ENCODE measurements at regions not wholly inside any gene's neighbourhood (a gene's known extent, or its start where the extent isn't known, plus 50 kb on each side); places are given as distances from the start of the nearest gene placed in this dataset.

GRCh38 chr15:98174841-98175240 is 214.3 kb downstream of the ARRDC4 start (continued):
- TF ChIP-seq, protein P1, sequence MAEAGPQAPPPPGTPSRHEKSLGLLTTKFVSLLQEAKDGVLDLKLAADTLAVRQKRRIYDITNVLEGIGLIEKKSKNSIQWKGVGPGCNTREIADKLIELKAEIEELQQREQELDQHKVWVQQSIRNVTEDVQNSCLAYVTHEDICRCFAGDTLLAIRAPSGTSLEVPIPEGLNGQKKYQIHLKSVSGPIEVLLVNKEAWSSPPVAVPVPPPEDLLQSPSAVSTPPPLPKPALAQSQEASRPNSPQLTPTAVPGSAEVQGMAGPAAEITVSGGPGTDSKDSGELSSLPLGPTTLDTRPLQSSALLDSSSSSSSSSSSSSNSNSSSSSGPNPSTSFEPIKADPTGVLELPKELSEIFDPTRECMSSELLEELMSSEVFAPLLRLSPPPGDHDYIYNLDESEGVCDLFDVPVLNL (CRISPR knock-in tag; IDR thresholded peaks at IDR 0.05; ENCODE audit: borderline replicate concordance, low read depth): no peak
- TF ChIP-seq OVOL2 (CRISPR knock-in tag; IDR thresholded peaks at IDR 0.05; ENCODE audit: borderline replicate concordance): no peak

- TF ChIP-seq ZNF416 (CRISPR knock-in tag; IDR thresholded peaks at IDR 0.05): no peak
- TF ChIP-seq, protein P2, sequence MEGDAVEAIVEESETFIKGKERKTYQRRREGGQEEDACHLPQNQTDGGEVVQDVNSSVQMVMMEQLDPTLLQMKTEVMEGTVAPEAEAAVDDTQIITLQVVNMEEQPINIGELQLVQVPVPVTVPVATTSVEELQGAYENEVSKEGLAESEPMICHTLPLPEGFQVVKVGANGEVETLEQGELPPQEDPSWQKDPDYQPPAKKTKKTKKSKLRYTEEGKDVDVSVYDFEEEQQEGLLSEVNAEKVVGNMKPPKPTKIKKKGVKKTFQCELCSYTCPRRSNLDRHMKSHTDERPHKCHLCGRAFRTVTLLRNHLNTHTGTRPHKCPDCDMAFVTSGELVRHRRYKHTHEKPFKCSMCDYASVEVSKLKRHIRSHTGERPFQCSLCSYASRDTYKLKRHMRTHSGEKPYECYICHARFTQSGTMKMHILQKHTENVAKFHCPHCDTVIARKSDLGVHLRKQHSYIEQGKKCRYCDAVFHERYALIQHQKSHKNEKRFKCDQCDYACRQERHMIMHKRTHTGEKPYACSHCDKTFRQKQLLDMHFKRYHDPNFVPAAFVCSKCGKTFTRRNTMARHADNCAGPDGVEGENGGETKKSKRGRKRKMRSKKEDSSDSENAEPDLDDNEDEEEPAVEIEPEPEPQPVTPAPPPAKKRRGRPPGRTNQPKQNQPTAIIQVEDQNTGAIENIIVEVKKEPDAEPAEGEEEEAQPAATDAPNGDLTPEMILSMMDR (IDR thresholded peaks at IDR 0.05): peak; percentile 42
- DNase-seq (ENCODE audit: low spot score) (peak; percentile 53), ATAC-seq (peak; percentile 94)
- H3K27me3 Mint-ChIP-seq (ENCODE audit: low read depth): no peaks in the 10 kb centered on the region; the same call in 1 of the 2 replicates
- H3K9me3 Mint-ChIP-seq: no peaks in the 10 kb centered on the region
- ChIA-PET CTCF (interaction anchor here (0.6 to 2.8 kb wide), 62 partner anchors 8 to 932 kb away, joined by 3 to 51 read pairs (median 4); partner anchors contain the start of gene ARRDC4), POLR2A (interaction anchor here (1.1 kb wide), 1 partner anchor 182 kb away, joined by 4 read pairs; no protein-coding TSS in a partner anchor)
- no peaks in the 10 kb centered on the region for H3K36me3 Mint-ChIP-seq
- H3K4me3 Mint-ChIP-seq: no peak overlapping the region
- no peak overlapping the region for H3K27ac Mint-ChIP-seq
- H3K4me1 Mint-ChIP-seq: peaks cover 23% of the 10 kb centered on the region
These were observed 217.6 kb downstream of the ARRDC4 start for GRCh38 chr15:98177966-98178592.

DNA sequence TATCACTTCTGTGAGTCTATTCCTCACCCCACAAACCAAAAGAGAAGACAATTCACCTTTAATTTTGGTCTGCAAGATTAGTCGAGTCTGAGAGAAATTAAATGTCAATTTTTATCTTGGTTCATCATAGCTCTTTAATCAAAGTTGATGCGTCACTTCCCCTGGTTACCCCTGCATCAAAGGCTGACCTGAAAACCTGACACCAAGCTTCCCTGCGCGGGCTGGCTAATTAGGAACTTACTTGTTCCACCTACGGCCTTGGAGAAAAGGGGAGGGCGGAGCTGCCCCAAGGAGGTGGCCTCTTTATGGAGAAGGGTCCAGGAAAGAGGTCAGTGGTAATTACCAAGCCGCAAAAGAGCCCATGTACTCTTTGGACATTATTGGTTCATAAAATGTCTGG is 218.4 kb downstream of the ARRDC4 start:
- DNase-seq (ENCODE audit: low spot score): no peak
- CTCF ChIA-PET: interaction anchor here (0.7 to 2.8 kb wide), 32 partner anchors 9 to 933 kb away, joined by 3 to 51 read pairs (median 6); partner anchors contain the start of gene ARRDC4
- no peaks in the 10 kb centered on the region; the same call in 1 of the 2 replicates for H3K27me3 Mint-ChIP-seq (ENCODE audit: low read depth)
- TF ChIP-seq SP1 (CRISPR knock-in tag; conservative IDR thresholded peaks at IDR 0.05): no peak
- no peak for TF ChIP-seq JAZF1 (CRISPR knock-in tag; IDR thresholded peaks at IDR 0.05)
- no peak for TF ChIP-seq PRDM15 (CRISPR knock-in tag; IDR thresholded peaks at IDR 0.05)
- TF ChIP-seq ZNF671 (CRISPR knock-in tag; IDR thresholded peaks at IDR 0.05): no peak
- TF ChIP-seq, protein P3, sequence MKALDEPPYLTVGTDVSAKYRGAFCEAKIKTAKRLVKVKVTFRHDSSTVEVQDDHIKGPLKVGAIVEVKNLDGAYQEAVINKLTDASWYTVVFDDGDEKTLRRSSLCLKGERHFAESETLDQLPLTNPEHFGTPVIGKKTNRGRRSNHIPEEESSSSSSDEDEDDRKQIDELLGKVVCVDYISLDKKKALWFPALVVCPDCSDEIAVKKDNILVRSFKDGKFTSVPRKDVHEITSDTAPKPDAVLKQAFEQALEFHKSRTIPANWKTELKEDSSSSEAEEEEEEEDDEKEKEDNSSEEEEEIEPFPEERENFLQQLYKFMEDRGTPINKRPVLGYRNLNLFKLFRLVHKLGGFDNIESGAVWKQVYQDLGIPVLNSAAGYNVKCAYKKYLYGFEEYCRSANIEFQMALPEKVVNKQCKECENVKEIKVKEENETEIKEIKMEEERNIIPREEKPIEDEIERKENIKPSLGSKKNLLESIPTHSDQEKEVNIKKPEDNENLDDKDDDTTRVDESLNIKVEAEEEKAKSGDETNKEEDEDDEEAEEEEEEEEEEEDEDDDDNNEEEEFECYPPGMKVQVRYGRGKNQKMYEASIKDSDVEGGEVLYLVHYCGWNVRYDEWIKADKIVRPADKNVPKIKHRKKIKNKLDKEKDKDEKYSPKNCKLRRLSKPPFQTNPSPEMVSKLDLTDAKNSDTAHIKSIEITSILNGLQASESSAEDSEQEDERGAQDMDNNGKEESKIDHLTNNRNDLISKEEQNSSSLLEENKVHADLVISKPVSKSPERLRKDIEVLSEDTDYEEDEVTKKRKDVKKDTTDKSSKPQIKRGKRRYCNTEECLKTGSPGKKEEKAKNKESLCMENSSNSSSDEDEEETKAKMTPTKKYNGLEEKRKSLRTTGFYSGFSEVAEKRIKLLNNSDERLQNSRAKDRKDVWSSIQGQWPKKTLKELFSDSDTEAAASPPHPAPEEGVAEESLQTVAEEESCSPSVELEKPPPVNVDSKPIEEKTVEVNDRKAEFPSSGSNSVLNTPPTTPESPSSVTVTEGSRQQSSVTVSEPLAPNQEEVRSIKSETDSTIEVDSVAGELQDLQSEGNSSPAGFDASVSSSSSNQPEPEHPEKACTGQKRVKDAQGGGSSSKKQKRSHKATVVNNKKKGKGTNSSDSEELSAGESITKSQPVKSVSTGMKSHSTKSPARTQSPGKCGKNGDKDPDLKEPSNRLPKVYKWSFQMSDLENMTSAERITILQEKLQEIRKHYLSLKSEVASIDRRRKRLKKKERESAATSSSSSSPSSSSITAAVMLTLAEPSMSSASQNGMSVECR (CRISPR knock-in tag; IDR thresholded peaks at IDR 0.05; ENCODE audit: borderline replicate concordance): no peak
- TF ChIP-seq SOX15 (CRISPR knock-in tag; IDR thresholded peaks at IDR 0.05): no peak
- TF ChIP-seq HMGA2 (CRISPR knock-in tag; IDR thresholded peaks at IDR 0.05): no peak
- TF ChIP-seq, protein P4, sequence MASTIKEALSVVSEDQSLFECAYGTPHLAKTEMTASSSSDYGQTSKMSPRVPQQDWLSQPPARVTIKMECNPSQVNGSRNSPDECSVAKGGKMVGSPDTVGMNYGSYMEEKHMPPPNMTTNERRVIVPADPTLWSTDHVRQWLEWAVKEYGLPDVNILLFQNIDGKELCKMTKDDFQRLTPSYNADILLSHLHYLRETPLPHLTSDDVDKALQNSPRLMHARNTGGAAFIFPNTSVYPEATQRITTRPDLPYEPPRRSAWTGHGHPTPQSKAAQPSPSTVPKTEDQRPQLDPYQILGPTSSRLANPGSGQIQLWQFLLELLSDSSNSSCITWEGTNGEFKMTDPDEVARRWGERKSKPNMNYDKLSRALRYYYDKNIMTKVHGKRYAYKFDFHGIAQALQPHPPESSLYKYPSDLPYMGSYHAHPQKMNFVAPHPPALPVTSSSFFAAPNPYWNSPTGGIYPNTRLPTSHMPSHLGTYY (CRISPR knock-in tag; IDR thresholded peaks at IDR 0.05): no peak
- TF ChIP-seq CREB1 (CRISPR knock-in tag; IDR thresholded peaks at IDR 0.05): no peak
- TF ChIP-seq TEAD1 (CRISPR knock-in tag; IDR thresholded peaks at IDR 0.05): no peak
- no peak for TF ChIP-seq MYBL2 (CRISPR knock-in tag; IDR thresholded peaks at IDR 0.05)
- no peak for TF ChIP-seq ZSCAN18 (CRISPR knock-in tag; IDR thresholded peaks at IDR 0.05)
- no peak for TF ChIP-seq ZNF219 (CRISPR knock-in tag; IDR thresholded peaks at IDR 0.05; ENCODE audit: borderline replicate concordance)

More for the DNA sequence above, 218.4 kb downstream of the ARRDC4 start:
- no peak overlapping the region for H3K4me3 Mint-ChIP-seq
- H3K36me3 Mint-ChIP-seq: no peaks in the 10 kb centered on the region
- no peak for ATAC-seq
- no peaks in the 10 kb centered on the region for H3K9me3 Mint-ChIP-seq
- POLR2A ChIA-PET: no interaction called here
- H3K27ac Mint-ChIP-seq: no peak overlapping the region
- peaks cover 19% of the 10 kb centered on the region for H3K4me1 Mint-ChIP-seq

Data from WTC11 (cell line).